ENCODE measurements at regions not wholly inside any gene's neighbourhood (a gene's known extent, or its start where the extent isn't known, plus 50 kb on each side); places are given as distances from the start of the nearest gene placed in this dataset.

DNA sequence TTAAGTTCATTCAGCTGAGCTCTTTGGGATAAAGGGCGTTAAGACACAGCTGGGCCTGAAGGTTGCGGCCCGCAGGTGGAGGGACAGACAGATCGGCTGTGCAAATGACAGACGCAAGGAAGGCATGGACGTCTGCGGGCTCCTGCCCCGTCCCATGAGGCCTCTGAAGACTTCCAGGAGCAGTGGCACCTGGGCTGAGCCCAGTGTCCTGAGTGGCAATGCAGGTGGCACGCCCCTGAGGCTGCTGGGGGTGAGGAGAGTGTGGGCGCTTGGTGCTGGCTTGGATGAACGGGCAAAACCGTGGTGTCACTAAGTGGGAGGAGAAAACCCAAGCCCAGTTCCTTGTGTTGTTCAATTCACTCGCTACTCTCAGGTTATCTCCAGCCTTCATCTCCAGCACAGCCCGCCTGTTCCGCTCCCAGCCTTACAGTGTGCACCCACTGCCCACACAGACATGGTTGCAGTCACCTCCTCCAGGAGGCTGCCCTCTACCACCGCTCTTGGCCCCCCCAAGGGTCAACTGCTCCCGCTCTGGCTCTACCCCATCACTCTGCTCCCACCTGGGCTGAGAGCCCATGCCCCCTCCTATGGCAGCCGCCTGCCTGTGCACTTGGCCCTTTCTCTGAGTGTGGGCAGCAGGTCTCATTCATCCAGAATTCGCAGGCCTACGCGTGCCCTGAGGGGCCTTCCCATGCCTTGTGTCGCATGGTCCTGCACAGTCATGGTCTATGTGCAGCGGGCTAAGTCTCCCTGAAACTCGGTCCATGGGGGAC is 50.3 kb downstream of the PTGR3 start:
- DNase-seq = no peak

- no peak for DNase-seq
These were observed 51.1 kb downstream of the PTGR3 start for GRCh38 chr18:75157851-75158250.

- DNase-seq = no peak
These were observed 51.6 kb downstream of the PTGR3 start for GRCh38 chr18:75157381-75157780.

GRCh38 chr18:75156831-75157230 is 52.1 kb downstream of the PTGR3 start:
- DNase-seq = no peak

- no peak for DNase-seq
These were observed 52.7 kb downstream of the PTGR3 start for GRCh38 chr18:75156139-75156750.

- DNase-seq = no peak
These were observed 53.9 kb downstream of the PTGR3 start for GRCh38 chr18:75154997-75155396.

DNA sequence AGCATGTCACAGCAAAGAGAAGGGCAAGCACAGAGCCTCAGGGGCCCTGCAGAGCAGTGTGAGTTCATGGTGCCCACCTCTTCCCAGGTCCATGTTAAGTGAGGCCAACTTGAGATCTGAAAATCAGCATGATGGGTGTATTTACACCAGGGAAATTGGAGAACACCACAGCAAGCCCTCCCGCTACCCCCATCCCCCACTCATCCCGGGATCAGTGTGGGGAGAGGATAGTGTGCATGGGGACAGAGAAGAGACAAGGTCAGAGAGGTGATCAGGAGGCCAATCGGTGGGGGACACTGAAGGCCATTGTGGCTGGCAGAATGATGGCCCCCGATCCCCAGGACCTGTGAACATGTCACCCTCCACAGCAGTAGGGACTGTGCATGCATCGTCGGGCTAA is 54.7 kb downstream of the PTGR3 start:
- no peak for DNase-seq

DNA sequence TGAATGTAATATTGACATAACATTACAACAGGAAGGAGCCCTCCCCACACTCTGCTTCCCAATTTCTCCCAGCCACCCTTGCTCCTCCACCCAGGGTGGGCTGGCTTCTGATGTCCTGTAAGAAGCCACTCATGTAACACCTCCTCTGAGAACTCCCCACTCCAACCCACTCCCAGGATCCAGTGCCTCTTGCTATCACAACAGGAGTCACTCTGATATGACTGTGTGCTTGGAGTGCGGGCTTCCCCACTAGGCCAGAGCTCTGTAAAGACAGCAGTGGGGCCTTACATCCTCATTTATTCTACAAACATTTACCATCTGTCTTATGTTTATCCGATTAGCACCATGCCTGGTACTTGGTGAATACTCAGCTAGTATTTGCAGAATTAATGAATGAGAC is 65.1 kb downstream of the PTGR3 start:
- DNase-seq = no peak

DNA sequence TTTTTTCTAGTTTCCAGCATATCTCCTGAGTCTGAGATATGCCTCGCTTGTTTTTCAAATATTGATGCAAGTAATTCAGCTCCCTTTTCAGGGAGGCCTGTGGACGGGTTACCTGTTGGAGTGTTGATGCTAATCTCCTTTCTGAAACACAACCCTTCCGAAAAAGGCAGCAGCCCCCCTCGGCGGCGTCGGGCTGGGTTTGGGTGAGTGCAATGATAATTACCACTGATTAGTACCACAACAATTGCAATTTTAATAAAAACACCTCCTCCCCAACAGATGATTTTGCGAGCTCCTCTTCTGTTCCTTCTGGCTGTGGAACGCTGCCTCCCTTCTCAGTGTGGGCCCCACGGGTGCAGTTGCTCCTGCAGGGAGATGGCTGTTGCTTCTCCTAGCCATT is 66.3 kb downstream of the PTGR3 start:
- no peak for DNase-seq

- DNase-seq = no peak
These were observed 67.2 kb downstream of the PTGR3 start for GRCh38 chr18:75141734-75142133.

DNA sequence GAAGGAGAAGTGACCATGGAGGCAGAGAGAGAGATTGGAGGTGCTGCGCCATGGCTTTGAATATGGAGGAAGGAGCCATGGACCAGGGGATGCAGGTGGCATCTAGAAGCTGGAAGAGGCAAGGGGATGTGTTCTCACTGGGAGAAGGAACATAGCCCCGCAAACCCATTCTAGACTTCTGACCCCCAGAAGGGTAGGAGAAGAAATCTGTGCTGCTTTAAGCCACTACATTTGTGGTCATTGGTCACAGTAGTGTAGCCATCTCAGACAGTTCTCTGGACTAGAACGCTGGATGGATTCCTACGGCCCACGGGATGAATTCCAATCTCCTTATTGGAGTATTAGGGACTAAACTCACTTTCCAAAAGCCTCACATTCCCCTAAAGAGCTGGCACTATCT is 67.8 kb downstream of the PTGR3 start:
- no peak for DNase-seq

- DNase-seq = no peak
These were observed 68.6 kb downstream of the PTGR3 start for GRCh38 chr18:75140296-75140695.

DNA sequence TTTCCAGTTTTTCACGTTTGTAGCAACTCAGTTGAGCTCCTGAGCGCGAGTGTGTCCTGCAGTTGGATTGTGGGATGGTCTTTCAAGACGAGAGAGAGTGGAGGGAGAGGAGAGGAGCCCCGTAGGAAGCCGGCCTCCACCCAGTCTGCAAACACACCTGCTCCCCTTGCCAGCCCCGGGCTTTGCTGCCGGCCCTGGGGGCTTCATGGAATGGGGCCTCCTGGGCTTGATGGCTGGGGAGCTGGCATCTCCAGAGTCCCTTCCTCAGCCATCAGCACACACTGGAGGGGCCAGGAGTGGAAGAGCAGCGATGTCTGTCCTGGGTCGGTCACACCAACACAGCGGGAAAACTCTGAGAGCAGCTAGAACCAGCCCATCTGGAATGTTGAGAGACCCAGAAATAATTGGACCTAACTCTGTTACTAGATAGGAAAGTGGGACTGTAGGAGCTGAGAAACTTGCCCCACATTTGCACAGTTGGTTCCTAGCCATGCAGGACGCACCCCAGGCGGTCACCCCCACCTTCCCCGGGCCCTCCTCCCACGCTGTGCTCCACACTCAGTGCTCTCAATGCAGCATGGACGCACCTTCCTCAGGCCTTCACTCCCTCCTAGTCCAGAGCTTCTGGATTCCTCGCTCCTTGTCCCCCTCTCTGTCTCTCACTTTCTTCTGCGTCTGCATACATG is 69.6 kb downstream of the PTGR3 start:
- no peak for DNase-seq

- no peak for DNase-seq
These were observed 71.5 kb downstream of the PTGR3 start for GRCh38 chr18:75137346-75137877.

DNA sequence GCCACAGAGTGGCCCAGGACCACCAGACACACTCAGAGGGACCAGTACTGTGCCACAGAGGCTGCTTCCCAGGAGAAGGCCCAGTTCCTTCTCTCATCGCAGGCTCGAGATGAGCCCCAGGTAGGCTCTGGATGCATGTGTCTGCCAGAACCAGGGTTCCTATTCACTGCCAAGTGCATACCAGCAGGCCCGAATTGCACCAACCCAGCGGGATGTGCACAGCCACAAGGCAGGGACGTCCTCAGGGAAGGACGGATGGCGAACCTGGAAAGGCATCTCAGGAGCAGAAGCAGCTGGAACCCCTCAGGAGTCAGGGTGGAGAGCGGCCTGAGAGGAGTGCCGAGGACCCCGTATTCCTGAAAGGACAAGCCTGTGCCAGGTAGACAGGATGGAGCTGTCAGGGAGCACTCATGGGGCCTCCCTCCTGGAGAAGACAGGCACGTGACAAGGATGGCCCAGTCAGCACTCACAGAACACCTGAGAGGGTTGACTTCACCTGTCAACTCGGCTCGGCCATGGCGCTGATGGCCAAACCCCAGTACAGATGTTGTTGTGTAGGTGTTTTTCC is 73.7 kb downstream of the PTGR3 start:
- DNase-seq = no peak

- DNase-seq = no peak
These were observed 74.3 kb downstream of the PTGR3 start for GRCh38 chr18:75134611-75134975.

DNA sequence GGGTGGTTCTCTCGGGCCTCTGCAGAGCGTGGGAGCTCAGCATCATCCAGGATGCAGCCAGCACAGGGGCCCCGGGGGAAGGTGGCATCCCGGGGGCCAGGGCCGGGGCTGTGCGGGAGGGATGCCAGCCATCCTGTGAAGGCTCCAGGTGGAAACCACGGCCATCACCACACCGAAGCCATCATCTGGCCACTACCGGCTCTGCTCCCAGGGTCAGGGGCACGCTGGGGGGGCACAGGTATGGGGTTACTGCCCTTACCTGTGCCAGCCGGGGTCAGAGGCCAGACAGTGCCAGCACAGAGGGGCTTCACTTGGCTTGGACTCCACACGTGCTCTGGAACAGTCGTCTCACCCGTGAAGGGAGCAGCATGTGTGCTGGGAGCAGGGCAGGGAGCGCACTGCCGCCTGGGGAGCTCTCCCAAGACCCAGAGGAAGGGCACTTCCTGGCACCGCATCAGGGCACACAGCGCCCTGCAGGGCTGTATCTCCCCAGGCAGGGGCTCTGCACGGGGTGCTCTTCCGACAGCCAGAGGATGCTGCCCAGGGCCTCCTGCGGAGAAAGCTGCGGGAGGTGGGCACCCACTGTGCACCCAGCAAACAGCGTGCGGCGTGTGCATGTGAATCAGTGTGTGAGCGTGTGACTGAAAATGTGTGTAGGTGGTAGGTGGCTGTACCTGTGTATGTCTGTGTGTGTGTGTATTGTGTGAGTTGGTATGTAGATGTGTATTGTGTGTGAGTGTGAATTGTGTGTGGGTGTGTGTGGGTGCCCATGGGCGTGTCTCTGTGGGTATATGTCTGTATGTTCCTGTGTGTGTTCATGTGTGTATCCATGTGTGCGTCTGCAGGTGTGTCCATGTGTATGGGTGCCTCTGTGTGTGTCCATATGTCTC is 75.0 kb downstream of the PTGR3 start:
- no peak for DNase-seq

DNA sequence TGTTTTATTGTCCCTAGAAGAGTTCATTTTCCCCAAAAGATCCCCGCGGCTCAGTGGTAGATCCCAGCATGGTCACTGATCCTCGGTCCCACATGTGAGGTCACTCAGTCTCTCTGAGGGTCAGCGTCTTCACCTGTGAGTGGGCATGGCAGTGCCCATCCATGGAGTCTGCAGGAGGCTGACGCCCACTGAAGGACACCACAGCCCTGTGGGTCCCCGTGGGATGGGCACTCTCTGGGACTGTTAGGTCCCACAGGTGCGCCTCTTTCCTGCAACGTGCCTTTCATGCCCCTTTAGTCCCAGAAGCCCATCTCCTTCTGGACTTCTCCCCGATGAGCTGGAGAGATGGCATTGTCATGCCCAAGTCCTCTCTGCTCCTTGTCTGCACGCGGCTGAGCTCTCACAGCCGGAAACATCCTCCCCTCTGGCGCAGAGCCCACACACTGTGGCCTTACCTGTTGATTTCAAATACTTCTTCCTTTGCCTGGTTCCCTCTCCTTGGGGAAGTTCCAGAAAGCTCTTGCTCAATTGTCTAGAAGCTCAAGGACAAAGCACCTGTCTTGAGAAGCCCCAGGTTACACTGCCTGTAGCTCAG is 75.9 kb downstream of the PTGR3 start:
- no peak for DNase-seq

DNA sequence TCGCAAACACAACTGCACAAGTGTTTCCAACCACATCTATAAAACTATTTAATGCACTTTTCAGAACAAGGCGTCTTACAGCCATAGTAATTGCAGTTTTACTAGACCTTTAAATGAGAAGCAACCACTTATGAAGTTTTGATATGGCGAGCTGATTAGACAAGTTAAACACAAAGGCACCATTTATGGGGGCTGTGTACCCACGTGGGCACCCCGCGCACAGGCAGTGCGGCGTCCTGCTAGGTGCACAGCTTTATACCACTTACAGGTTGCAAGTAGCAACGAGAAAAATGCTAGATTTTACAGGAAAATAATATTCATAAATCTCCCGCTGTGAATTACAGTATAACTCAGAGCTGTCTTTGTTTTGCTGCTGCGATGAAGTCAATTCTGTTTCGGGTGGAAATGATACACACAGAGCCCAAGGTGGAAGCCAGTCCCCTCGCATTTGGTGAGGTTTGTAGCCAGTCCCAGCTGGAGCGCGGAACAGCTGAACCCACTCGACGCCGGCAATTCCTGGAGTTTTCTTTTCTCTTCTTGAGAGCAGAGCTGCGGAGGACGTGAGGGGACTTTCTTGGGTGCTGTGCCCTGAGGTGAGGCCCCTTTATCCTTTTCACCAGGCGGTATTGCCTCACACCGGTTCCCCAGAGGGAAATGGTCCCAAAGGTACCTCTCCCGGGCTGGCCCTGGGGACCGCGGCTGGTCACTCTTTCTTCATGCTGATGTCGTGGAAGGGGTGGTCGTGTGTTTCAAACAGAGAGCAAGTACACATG is 76.7 kb downstream of the PTGR3 start:
- DNase-seq = no peak

GRCh38 chr18:75131381-75132000 is 77.4 kb downstream of the PTGR3 start:
- DNase-seq = no peak

All from NCI-H526 (cell line).